OCI-LY7 (cell line): ENCODE measurements at regions not wholly inside any gene's neighbourhood (a gene's known extent, or its start where the extent isn't known, plus 50 kb on each side); places are given as distances from the start of the nearest gene placed in this dataset.

Source experiments
- CTCF ChIP-seq: fragments of 200-600 bp; sonication (generic); conservative IDR thresholded peaks from 2 replicates; pipeline ENCODE4 v1.5.1; 2014; ENCODE audit warnings: mild to moderate bottlenecking, antibody characterized with exemption, low read length, moderate library complexity, mixed read lengths
- EZH2phosphoT487 ChIP-seq: fragments of 200-600 bp; sonication (generic); IDR thresholded peaks from 2 replicates; pipeline ENCODE4 v1.6.1; 2018; ENCODE audit warnings: low read depth, borderline replicate concordance, mild to moderate bottlenecking, mixed run types, antibody characterized with exemption, low read length, moderate library complexity, mixed read lengths

- TF ChIP-seq CTCF: no peak
- no peak for TF ChIP-seq EZH2phosphoT487
These were observed 62.0 kb downstream of the DLL1 start for GRCh38 chr6:170228946-170229310.
